HG02642 (cell line): ENCODE measurements at regions not wholly inside any gene's neighbourhood (a gene's known extent, or its start where the extent isn't known, plus 50 kb on each side); places are given as distances from the start of the nearest gene placed in this dataset.

Experiments used
- ATAC-seq: cut with Tn5 transposase; IDR thresholded peaks from one replicate; pipeline ENCODE4 v1.9.1; 2021; ENCODE audit warnings: mild to moderate bottlenecking; ENCODE audit not compliant: unreplicated experiment, poor library complexity

GRCh38 chr15:62592920-62593319 lies 427.8 kb upstream of the C2CD4B start:
- no peak for ATAC-seq

- no peak for ATAC-seq
Measured at GRCh38 chr15:62593681-62594399, 428.8 kb upstream of the C2CD4B start.

- ATAC-seq, result no peak
Measured at GRCh38 chr15:62598217-62598616, 433.1 kb upstream of the C2CD4B start.

GRCh38 chr15:62599791-62600777 lies 435.0 kb upstream of the C2CD4B start:
- no peak for ATAC-seq

GRCh38 chr15:62601777-62602545 lies 436.9 kb upstream of the C2CD4B start:
- no peak for ATAC-seq

GRCh38 chr15:62603742-62604141 lies 438.7 kb upstream of the C2CD4B start:
- ATAC-seq, result no peak

GRCh38 chr15:62605282-62605681 lies 437.3 kb upstream of the TPM1 start:
- ATAC-seq, result no peak

GRCh38 chr15:62606376-62607113 lies 436.0 kb upstream of the TPM1 start:
- no peak for ATAC-seq

GRCh38 chr15:62607114-62607462 lies 435.5 kb upstream of the TPM1 start:
- no peak for ATAC-seq

GRCh38 chr15:62607643-62608042 lies 434.9 kb upstream of the TPM1 start:
- ATAC-seq, result no peak

- no peak for ATAC-seq
Measured at GRCh38 chr15:62608369-62608768, 434.2 kb upstream of the TPM1 start.

- ATAC-seq, result no peak
Measured at GRCh38 chr15:62610265-62610869, 432.2 kb upstream of the TPM1 start.

GRCh38 chr15:62611002-62611401 lies 431.5 kb upstream of the TPM1 start:
- ATAC-seq, result no peak

GRCh38 chr15:62612183-62612733 lies 430.3 kb upstream of the TPM1 start:
- ATAC-seq, result no peak

GRCh38 chr15:62612771-62613170 lies 429.8 kb upstream of the TPM1 start:
- ATAC-seq, result no peak

- ATAC-seq, result no peak
Measured at GRCh38 chr15:62616746-62617145, 425.8 kb upstream of the TPM1 start.

- no peak for ATAC-seq
Measured at GRCh38 chr15:62617741-62618140, 424.8 kb upstream of the TPM1 start.

GRCh38 chr15:62618432-62618831 lies 424.1 kb upstream of the TPM1 start:
- no peak for ATAC-seq

- no peak for ATAC-seq
Measured at GRCh38 chr15:62618846-62619504, 423.6 kb upstream of the TPM1 start.
